Right kidney (tissue), 1 donor: ENCODE measurements at regions not wholly inside any gene's neighbourhood (a gene's known extent, or its start where the extent isn't known, plus 50 kb on each side); places are given as distances from the start of the nearest gene placed in this dataset.
"Not testable (repeated sequence)": the region's sequence is repeated elsewhere in the genome, so short reads cannot be mapped to it uniquely, and the experiment has no call there.

Experiments used
- DNase-seq: peaks from one replicate; pipeline ENCODE4 v3.0.0-alpha.2; 2016

- DNase-seq: no peak
These were observed 161.5 kb upstream of the CDKN2B start for GRCh38 chr9:22170556-22170955.

- DNase-seq: no peak
These were observed 162.0 kb upstream of the CDKN2B start for GRCh38 chr9:22170990-22171670.

GRCh38 chr9:22171691-22172090 is 162.6 kb upstream of the CDKN2B start:
- DNase-seq: no peak

GRCh38 chr9:22173908-22174307 is 164.8 kb upstream of the CDKN2B start:
- DNase-seq: no peak

- DNase-seq: no peak
These were observed 167.0 kb upstream of the CDKN2B start for GRCh38 chr9:22175972-22176545.

GRCh38 chr9:22181021-22181420 is 171.9 kb upstream of the CDKN2B start:
- DNase-seq: not testable (repeated sequence)

- DNase-seq: no peak
These were observed 180.4 kb upstream of the CDKN2B start for GRCh38 chr9:22189471-22189870.

GRCh38 chr9:22197000-22197399 is 187.9 kb upstream of the CDKN2B start:
- not testable (repeated sequence) for DNase-seq

- no peak for DNase-seq
These were observed 189.6 kb upstream of the CDKN2B start for GRCh38 chr9:22198681-22199080.

- no peak for DNase-seq
These were observed 192.2 kb upstream of the CDKN2B start for GRCh38 chr9:22201256-22201655.

- no peak for DNase-seq
These were observed 194.4 kb upstream of the CDKN2B start for GRCh38 chr9:22203371-22204138.

GRCh38 chr9:22204240-22204639 is 195.1 kb upstream of the CDKN2B start:
- DNase-seq: no peak

- DNase-seq: no peak
These were observed 197.7 kb upstream of the CDKN2B start for GRCh38 chr9:22206833-22207232.

- DNase-seq: no peak
These were observed 199.9 kb upstream of the CDKN2B start for GRCh38 chr9:22208846-22209585.

GRCh38 chr9:22210262-22210661 is 201.2 kb upstream of the CDKN2B start:
- no peak for DNase-seq

- DNase-seq: no peak
These were observed 201.8 kb upstream of the CDKN2B start for GRCh38 chr9:22210936-22211335.

GRCh38 chr9:22211588-22212360 is 202.7 kb upstream of the CDKN2B start:
- no peak for DNase-seq

GRCh38 chr9:22214021-22214420 is 204.9 kb upstream of the CDKN2B start:
- DNase-seq: no peak

- no peak for DNase-seq
These were observed 205.5 kb upstream of the CDKN2B start for GRCh38 chr9:22214497-22215031.

- DNase-seq: no peak
These were observed 206.4 kb upstream of the CDKN2B start for GRCh38 chr9:22215521-22215920.

GRCh38 chr9:22216730-22217172 is 207.6 kb upstream of the CDKN2B start:
- DNase-seq: no peak

GRCh38 chr9:22217254-22217653 is 208.1 kb upstream of the CDKN2B start:
- DNase-seq: no peak
